WERI-Rb-1 (cell line): ENCODE measurements at regions not wholly inside any gene's neighbourhood (a gene's known extent, or its start where the extent isn't known, plus 50 kb on each side); places are given as distances from the start of the nearest gene placed in this dataset.

Source experiments
- DNase-seq: peaks from one replicate; pipeline ENCODE4 v3.0.0-alpha.2; 2020
- H3K27ac ChIP-seq: fragments of 250-450 bp; sonication (Bioruptor Pico); 2 replicates; pipeline ENCODE4 v1.5.1; 2020; ENCODE audit warnings: mild to moderate bottlenecking, moderate library complexity
- H3K27me3 ChIP-seq: fragments of 250-450 bp; sonication (Bioruptor Pico); 2 replicates; pipeline ENCODE4 v1.5.1; 2021; ENCODE audit warnings: mild to moderate bottlenecking, low read depth, moderate library complexity; ENCODE audit not compliant: insufficient read depth, severe bottlenecking
- H3K36me3 ChIP-seq: fragments of 250-450 bp; sonication (Bioruptor Pico); 2 replicates; pipeline ENCODE4 v1.5.1; 2020; ENCODE audit warnings: mild to moderate bottlenecking, moderate library complexity
- H3K4me3 ChIP-seq: 2 replicates; pipeline ENCODE4 v1.5.1; 2011; ENCODE audit warnings: low read depth, mild to moderate bottlenecking, control low read depth, low read length
- H3K9me3 ChIP-seq: fragments of 250-450 bp; sonication (Bioruptor Pico); 2 replicates; pipeline ENCODE4 v1.5.1; 2021; ENCODE audit warnings: mild to moderate bottlenecking, moderate library complexity; ENCODE audit not compliant: severe bottlenecking
- CTCF ChIP-seq: IDR thresholded peaks from 2 replicates; pipeline ENCODE4 v1.5.1; 2011; ENCODE audit warnings: low read depth, mild to moderate bottlenecking, control low read depth, inconsistent platforms, low read length

GRCh38 chr3:16765661-16766060 lies 119.1 kb upstream of the PLCL2 start:
- Histone ChIP-seq H3K9me3 (no peaks in the 10 kb centered on the region), H3K36me3 (no peaks in the 10 kb centered on the region), H3K4me3 (no peak overlapping the region), H3K27me3 (no peaks in the 10 kb centered on the region), H3K27ac (no peak overlapping the region)
- TF ChIP-seq CTCF, result no peak
- DNase-seq, result no peak

- peak; percentile 19 for DNase-seq
- no peaks in the 10 kb centered on the region for H3K9me3 ChIP-seq
- no peak overlapping the region for H3K27ac ChIP-seq
- TF ChIP-seq CTCF, result no peak; the same call in 1 of the 2 replicates
- H3K36me3 ChIP-seq, result no peaks in the 10 kb centered on the region
- no peak overlapping the region for H3K4me3 ChIP-seq
- H3K27me3 ChIP-seq, result no peaks in the 10 kb centered on the region
Measured at GRCh38 chr3:16767006-16767405, 117.7 kb upstream of the PLCL2 start.

GRCh38 chr3:16768014-16768413 lies 116.7 kb upstream of the PLCL2 start:
- DNase-seq, result no peak
- Histone ChIP-seq H3K27me3 (no peaks in the 10 kb centered on the region), H3K9me3 (no peaks in the 10 kb centered on the region), H3K27ac (no peak overlapping the region), H3K4me3 (no peak overlapping the region), H3K36me3 (no peaks in the 10 kb centered on the region)
- TF ChIP-seq CTCF, result no peak

GRCh38 chr3:16768956-16769355 lies 115.8 kb upstream of the PLCL2 start:
- Histone ChIP-seq H3K27ac (no peak overlapping the region), H3K36me3 (no peaks in the 10 kb centered on the region), H3K4me3 (no peak overlapping the region), H3K27me3 (no peaks in the 10 kb centered on the region), H3K9me3 (no peaks in the 10 kb centered on the region)
- DNase-seq, result no peak
- no peak for TF ChIP-seq CTCF

- TF ChIP-seq CTCF, result no peak
- Histone ChIP-seq H3K27me3 (no peaks in the 10 kb centered on the region), H3K4me3 (no peak overlapping the region), H3K27ac (no peak overlapping the region), H3K9me3 (no peaks in the 10 kb centered on the region), H3K36me3 (no peaks in the 10 kb centered on the region)
- DNase-seq, result no peak
Measured at GRCh38 chr3:16769525-16769924, 115.2 kb upstream of the PLCL2 start.

- Histone ChIP-seq H3K27ac (no peak overlapping the region), H3K36me3 (no peaks in the 10 kb centered on the region), H3K4me3 (no peak overlapping the region), H3K27me3 (no peaks in the 10 kb centered on the region), H3K9me3 (no peaks in the 10 kb centered on the region)
- no peak for DNase-seq
- no peak for TF ChIP-seq CTCF
Measured at GRCh38 chr3:16770021-16770420, 114.7 kb upstream of the PLCL2 start.
